Naive thymus-derived CD8-positive, alpha-beta T cell (primary cell): ENCODE measurements at regions not wholly inside any gene's neighbourhood (a gene's known extent, or its start where the extent isn't known, plus 50 kb on each side); places are given as distances from the start of the nearest gene placed in this dataset.

Experiments
- ATAC-seq, 2 donors: fragments of 150-1000 bp; cut with Tn5 transposase in 1 of 2; sonication (Bioruptor Pico), chemical (Tn5 transposase) in 1 of 2; 1 replicate in 1 of 2; 2 replicates in 1 of 2; pipeline ENCODE4 v1.10.0; 2021; ENCODE audit warnings: mild to moderate bottlenecking in 2 of 2, moderate library complexity in 2 of 2
- POLR2A ChIA-PET: fragments of 350-600 bp; sonication (Branson Sonifier 250); formaldehyde crosslinking; loops from one replicate; lab custom pipeline; 2021; ENCODE audit warnings: antibody characterized with exemption; lab: Charles Lee
- DNase-seq, 10 donors: peaks; one replicate each; pipeline versions ENCODE4 v3.0.0 to v3.0.0-alpha.2; 2020 to 2022
- H3K27ac Mint-ChIP-seq, 10 donors: one replicate each; pipeline ENCODE4 v1.8.0; 2020 to 2022; ENCODE audit warnings: mild to moderate bottlenecking in 10 of 10, mixed read lengths in 10 of 10, moderate library complexity in 4 of 10, inconsistent platforms in 1 of 10
- H3K27me3 Mint-ChIP-seq, 5 donors: one replicate each; pipeline ENCODE4 v1.8.0; 2021 to 2022; ENCODE audit warnings: mixed read lengths in 5 of 5
- H3K36me3 Mint-ChIP-seq, 3 donors: one replicate each; pipeline ENCODE4 v1.8.0; 2020 to 2022; ENCODE audit warnings: mixed read lengths in 3 of 3, mild to moderate bottlenecking in 2 of 3, inconsistent platforms in 1 of 3
- H3K4me1 Mint-ChIP-seq, 4 donors: one replicate each; pipeline ENCODE4 v1.8.0; 2021 to 2022; ENCODE audit warnings: mixed read lengths in 4 of 4
- H3K4me3 Mint-ChIP-seq, 10 donors: one replicate each; pipeline ENCODE4 v1.8.0; 2020 to 2022; ENCODE audit warnings: mild to moderate bottlenecking in 10 of 10, mixed read lengths in 10 of 10, moderate library complexity in 6 of 10, inconsistent platforms in 1 of 10
- H3K9me3 Mint-ChIP-seq, 9 donors: one replicate each; pipeline ENCODE4 v1.8.0; 2020 to 2022; ENCODE audit warnings: mixed read lengths in 9 of 9, mild to moderate bottlenecking in 3 of 9, inconsistent platforms in 1 of 9, moderate library complexity in 1 of 9

- H3K36me3 Mint-ChIP-seq = no peaks in the 10 kb centered on the region
- no peaks in the 10 kb centered on the region for H3K9me3 Mint-ChIP-seq
- POLR2A ChIA-PET = no interaction called here
- no peak for ATAC-seq
- H3K27ac Mint-ChIP-seq = no peak overlapping the region
- no peak overlapping the region for H3K4me3 Mint-ChIP-seq
- peaks cover 6 to 31% (median 14%) of the 10 kb centered on the region in 5 donors for H3K27me3 Mint-ChIP-seq
- no peaks in the 10 kb centered on the region for H3K4me1 Mint-ChIP-seq
- DNase-seq = no peak
Measured at GRCh38 chr5:158117467-158118160, 258.7 kb upstream of the CLINT1 start.

- Mint-ChIP-seq H3K36me3 (no peaks in the 10 kb centered on the region), H3K4me1 (no peaks in the 10 kb centered on the region), H3K27ac (no peak overlapping the region), H3K4me3 (no peak overlapping the region), H3K9me3 (no peaks in the 10 kb centered on the region), H3K27me3 (peaks cover 6 to 31% (median 14%) of the 10 kb centered on the region in 5 donors)
- POLR2A ChIA-PET = no interaction called here
- DNase-seq = no peak
- ATAC-seq = no peak
Measured at GRCh38 chr5:158116965-158117364, 258.0 kb upstream of the CLINT1 start.

GRCh38 chr5:158115468-158115867 lies 256.5 kb upstream of the CLINT1 start:
- POLR2A ChIA-PET = no interaction called here

GRCh38 chr5:158108177-158108576 lies 249.2 kb upstream of the CLINT1 start:
- ATAC-seq (no peak), DNase-seq (no peak)
- no peak overlapping the region for H3K27ac Mint-ChIP-seq
- POLR2A ChIA-PET = no interaction called here
- no peaks in the 10 kb centered on the region for H3K27me3 Mint-ChIP-seq
- H3K4me3 Mint-ChIP-seq = no peak overlapping the region
- no peaks in the 10 kb centered on the region for H3K9me3 Mint-ChIP-seq
- no peaks in the 10 kb centered on the region for H3K36me3 Mint-ChIP-seq
- H3K4me1 Mint-ChIP-seq = no peaks in the 10 kb centered on the region

More at GRCh38 chr5:158115468-158115867, 256.5 kb upstream of the CLINT1 start:
- DNase-seq (no peak), ATAC-seq (no peak)
- Mint-ChIP-seq H3K36me3 (no peaks in the 10 kb centered on the region), H3K4me3 (no peak overlapping the region), H3K27ac (no peak overlapping the region), H3K4me1 (no peaks in the 10 kb centered on the region), H3K9me3 (no peaks in the 10 kb centered on the region), H3K27me3 (peaks cover 6 to 31% (median 14%) of the 10 kb centered on the region in 5 donors)

GRCh38 chr5:158100373-158100888 lies 241.5 kb upstream of the CLINT1 start:
- H3K4me3 Mint-ChIP-seq = no peak overlapping the region
- ATAC-seq (no peak), DNase-seq (no peak)
- peaks cover 0 to 14% (median 6%) of the 10 kb centered on the region in 5 donors for H3K27me3 Mint-ChIP-seq
- POLR2A ChIA-PET = no interaction called here
- H3K9me3 Mint-ChIP-seq = peaks cover 0 to 3% (median 0%) of the 10 kb centered on the region in 9 donors
- no peak overlapping the region for H3K27ac Mint-ChIP-seq
- H3K4me1 Mint-ChIP-seq = no peaks in the 10 kb centered on the region
- no peaks in the 10 kb centered on the region for H3K36me3 Mint-ChIP-seq

GRCh38 chr5:158099571-158100105 lies 240.7 kb upstream of the CLINT1 start:
- Mint-ChIP-seq H3K4me3 (no peak overlapping the region), H3K9me3 (peaks cover 0 to 3% (median 0%) of the 10 kb centered on the region in 9 donors), H3K4me1 (no peaks in the 10 kb centered on the region), H3K27ac (no peak overlapping the region), H3K36me3 (no peaks in the 10 kb centered on the region), H3K27me3 (peaks cover 3 to 14% (median 6%) of the 10 kb centered on the region in 5 donors)
- POLR2A ChIA-PET = no interaction called here
- DNase-seq = no peak
- no peak for ATAC-seq

- POLR2A ChIA-PET = no interaction called here
- no peaks in the 10 kb centered on the region for H3K4me1 Mint-ChIP-seq
- DNase-seq = no peak
Measured at GRCh38 chr5:158096835-158097234, 237.9 kb upstream of the CLINT1 start.

GRCh38 chr5:158086856-158087255 lies 227.9 kb upstream of the CLINT1 start:
- H3K36me3 Mint-ChIP-seq = no peaks in the 10 kb centered on the region
- POLR2A ChIA-PET = no interaction called here
- peaks cover 0 to 4% (median 0%) of the 10 kb centered on the region in 9 donors for H3K9me3 Mint-ChIP-seq
- ATAC-seq (no peak), DNase-seq (no peak)
- H3K27me3 Mint-ChIP-seq = peaks cover 3 to 30% (median 11%) of the 10 kb centered on the region in 5 donors
- H3K4me3 Mint-ChIP-seq = no peak overlapping the region
- H3K4me1 Mint-ChIP-seq = no peaks in the 10 kb centered on the region
- H3K27ac Mint-ChIP-seq = no peak overlapping the region

More at GRCh38 chr5:158096835-158097234, 237.9 kb upstream of the CLINT1 start:
- no peak for ATAC-seq
- Mint-ChIP-seq H3K9me3 (peaks cover 0 to 3% (median 0%) of the 10 kb centered on the region in 9 donors), H3K27ac (no peak overlapping the region), H3K27me3 (peaks cover 6 to 20% (median 10%) of the 10 kb centered on the region in 5 donors), H3K4me3 (no peak overlapping the region), H3K36me3 (no peaks in the 10 kb centered on the region)

- POLR2A ChIA-PET = interaction anchor here (0.6 to 1.2 kb wide), 2 partner anchors 12 to 171 kb away, joined by 3 read pairs; no protein-coding TSS in a partner anchor
- H3K4me1 Mint-ChIP-seq = no peaks in the 10 kb centered on the region
- peaks cover 3 to 30% (median 11%) of the 10 kb centered on the region in 5 donors for H3K27me3 Mint-ChIP-seq
- H3K27ac Mint-ChIP-seq = no peak overlapping the region
- no peaks in the 10 kb centered on the region for H3K36me3 Mint-ChIP-seq
- ATAC-seq (no peak), DNase-seq (no peak)
- H3K9me3 Mint-ChIP-seq = peaks cover 0 to 4% (median 0%) of the 10 kb centered on the region in 9 donors
- H3K4me3 Mint-ChIP-seq = no peak overlapping the region
Measured at GRCh38 chr5:158084292-158084691, 225.3 kb upstream of the CLINT1 start.

- no peak overlapping the region for H3K27ac Mint-ChIP-seq
- H3K9me3 Mint-ChIP-seq = peaks cover 0 to under 1% (median 0%) of the 10 kb centered on the region in 9 donors
- no peaks in the 10 kb centered on the region for H3K36me3 Mint-ChIP-seq
- DNase-seq = no peak
- no peaks in the 10 kb centered on the region for H3K4me1 Mint-ChIP-seq
- POLR2A ChIA-PET = no interaction called here
- no peak for ATAC-seq
- H3K4me3 Mint-ChIP-seq = no peak overlapping the region
- peaks cover 2 to 23% (median 9%) of the 10 kb centered on the region in 5 donors for H3K27me3 Mint-ChIP-seq
Measured at GRCh38 chr5:158082696-158083287, 223.8 kb upstream of the CLINT1 start.

- Mint-ChIP-seq H3K9me3 (no peaks in the 10 kb centered on the region), H3K36me3 (no peaks in the 10 kb centered on the region), H3K27me3 (peaks cover 4 to 18% (median 7%) of the 10 kb centered on the region in 5 donors), H3K4me1 (peaks cover 0 to 6% (median 5%) of the 10 kb centered on the region in 4 donors), H3K4me3 (no peak overlapping the region), H3K27ac (no peak overlapping the region)
- DNase-seq (no peak), ATAC-seq (no peak)
- POLR2A ChIA-PET = no interaction called here
Measured at GRCh38 chr5:158080112-158080511, 221.2 kb upstream of the CLINT1 start.

GRCh38 chr5:158079097-158079496 lies 220.2 kb upstream of the CLINT1 start:
- POLR2A ChIA-PET = no interaction called here
- no peak for ATAC-seq
- H3K36me3 Mint-ChIP-seq = no peaks in the 10 kb centered on the region
- H3K9me3 Mint-ChIP-seq = no peaks in the 10 kb centered on the region
- DNase-seq = no peak
- peaks cover 4 to 15% (median 6%) of the 10 kb centered on the region in 5 donors for H3K27me3 Mint-ChIP-seq
- peaks cover 0 to 6% (median 5%) of the 10 kb centered on the region in 4 donors for H3K4me1 Mint-ChIP-seq
- no peak overlapping the region for H3K4me3 Mint-ChIP-seq
- H3K27ac Mint-ChIP-seq = peak overlapping the region in 1 of 10 donors; percentile 32
